ENCODE measurements at regions not wholly inside any gene's neighbourhood (a gene's known extent, or its start where the extent isn't known, plus 50 kb on each side); places are given as distances from the start of the nearest gene placed in this dataset.

DNA sequence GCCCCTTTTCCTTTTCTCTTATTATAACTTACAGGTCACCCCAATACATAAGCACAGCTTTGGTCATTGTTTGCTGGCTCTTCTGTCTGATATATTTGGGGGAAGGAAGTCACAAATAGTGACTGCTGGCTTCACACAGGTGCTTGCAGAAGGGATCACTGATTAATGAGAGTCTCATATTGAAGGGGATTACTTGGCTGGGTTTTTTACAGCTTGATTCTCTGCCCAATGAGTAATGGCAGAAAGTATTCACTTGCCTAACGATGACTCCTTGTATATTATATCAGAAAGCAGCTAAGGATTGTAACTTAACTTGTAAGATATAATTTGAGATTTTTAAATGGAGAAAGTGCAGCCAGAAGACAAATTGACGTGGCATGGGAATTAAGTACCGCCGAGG is 119.3 kb upstream of the PFN2 start:
- Histone ChIP-seq H2AK5ac (ENCODE audit: low read depth, low read length) (no peak overlapping the region), H3K23me2 (ENCODE audit: low read depth, low read length) (no peaks in the 10 kb centered on the region), H3K79me2 (ENCODE audit: control insufficient read depth in 1 of 2, insufficient read depth in 2 of 2, low read length in 2 of 2) (no peaks in the 10 kb centered on the region), H3K23ac (ENCODE audit: insufficient read length) (no peak overlapping the region), H2BK12ac (ENCODE audit: low read depth, low read length) (no peak overlapping the region), H4K5ac (ENCODE audit: insufficient read length, low read depth, low read length) (no peak overlapping the region), H2BK120ac (replicated peaks; ENCODE audit: low read depth, low read length) (no peak overlapping the region), H2BK15ac (ENCODE audit: low read length) (no peak overlapping the region), H3K9ac (replicated peaks in 1 of 4; ENCODE audit: extremely low read depth in 1 of 4, low read depth in 3 of 4, low read length in 3 of 4) (no peak overlapping the region), H3K4me1 (replicated peaks in 1 of 4; ENCODE audit: control insufficient read depth in 3 of 4, insufficient read depth in 4 of 4, low read length in 3 of 4) (0 out of 7 replicates have a peak, but pooled peaks cover 0 to 2% (median 0%) of the 10 kb centered on the region in 4 experiments), H3K4ac (replicated peaks; ENCODE audit: insufficient read length, low read depth, low read length) (no peak overlapping the region), H4K8ac (ENCODE audit: extremely low read depth, insufficient read depth, low read length) (no peak overlapping the region), H3K4me2 (ENCODE audit: insufficient read depth in 1 of 2, low read depth in 2 of 2, low read length in 2 of 2) (no peak overlapping the region), H3K56ac (replicated peaks; ENCODE audit: insufficient read length, low read depth, low read length) (no peak overlapping the region), H4K91ac (replicated peaks; ENCODE audit: insufficient read length, low read length) (no peak overlapping the region), H3K14ac (ENCODE audit: insufficient read length) (no peak overlapping the region), H3K27me3 (replicated peaks in 1 of 4; ENCODE audit: control insufficient read depth in 3 of 4, extremely low read depth in 1 of 4, insufficient read depth in 3 of 4, low read length in 3 of 4) (no peaks in the 10 kb centered on the region), H2BK5ac (ENCODE audit: low read depth, low read length) (no peak overlapping the region), H3K36me3 (ENCODE audit: control insufficient read depth in 2 of 4, insufficient read depth in 4 of 4, low read length in 3 of 4) (no peaks in the 10 kb centered on the region), H2AFZ (ENCODE audit: low read length) (no peak overlapping the region), H3K18ac (ENCODE audit: extremely low read depth, low read length) (no peak overlapping the region), H4K20me1 (replicated peaks in 1 of 2; ENCODE audit: control insufficient read depth in 1 of 2, insufficient read depth in 2 of 2, low read length in 2 of 2) (no peaks in the 10 kb centered on the region), H3K79me1 (ENCODE audit: low read depth, low read length) (no peaks in the 10 kb centered on the region), H2BK20ac (ENCODE audit: low read length) (no peak overlapping the region), H3K27ac (ENCODE audit: low read depth, low read length) (no peak overlapping the region), H3K4me3 (ENCODE audit: extremely low read depth in 1 of 4, insufficient read depth in 2 of 4, low read depth in 3 of 4, low read length in 4 of 4) (no peak overlapping the region), H3K9me3 (ENCODE audit: insufficient read depth in 2 of 2, low read depth in 1 of 2, low read length in 1 of 2) (no peaks in the 10 kb centered on the region)
- 65% methylated on average over 4 of the region's 4 CpGs; no CpG with 5 or more reads in 1 of the 2 experiments for WGBS, 2 experiments (ENCODE audit: extremely low coverage in 1 of 2, insufficient coverage in 1 of 2, insufficient read length in 1 of 2, insufficient replicate concordance in 2 of 2, low coverage in 1 of 2, low lambda C conversion rate in 2 of 2, missing lambda C conversion rate in 1 of 2)
- no peak for DNase-seq (ENCODE audit: low read depth in 1 of 2, low spot score in 2 of 2)
- FAIRE-seq = no peak
- ChIA-PET CTCF (ENCODE audit: partially characterized antibody) (no interaction called here), POLR2A (ENCODE audit: partially characterized antibody) (no interaction called here)
- TF ChIP-seq RNF2 (IDR thresholded peaks at IDR 0.05; ENCODE audit: borderline replicate concordance, low read depth, low read length, missing control alignments, poor library complexity, severe bottlenecking) (no peak), POLR2AphosphoS5 (IDR thresholded peaks at IDR 0.05; ENCODE audit: low read depth, low read length) (no peak), GABPA (IDR thresholded peaks at IDR 0.05; ENCODE audit: borderline replicate concordance, insufficient read depth, low read length) (no peak), HDAC2 (IDR thresholded peaks at IDR 0.05; ENCODE audit: borderline replicate concordance in 1 of 2, low read depth in 2 of 2, low read length in 2 of 2) (no peak), SAP30 (IDR thresholded peaks at IDR 0.05; ENCODE audit: insufficient read depth, insufficient replicate concordance, low read length) (no peak), SP1 (IDR thresholded peaks at IDR 0.05; ENCODE audit: low read depth, low read length) (no peak)
